HG02852 (cell line): ENCODE measurements at regions not wholly inside any gene's neighbourhood (a gene's known extent, or its start where the extent isn't known, plus 50 kb on each side); places are given as distances from the start of the nearest gene placed in this dataset.

Source experiments
- ATAC-seq: cut with Tn5 transposase; IDR thresholded peaks from one replicate; pipeline ENCODE4 v1.9.1; 2021; ENCODE audit warnings: mild to moderate bottlenecking, moderate library complexity; ENCODE audit not compliant: unreplicated experiment

GRCh38 chr3:104519468-104520227, 847.1 kb upstream of the ALCAM start:
- no peak for ATAC-seq

GRCh38 chr3:104520228-104520655, 846.5 kb upstream of the ALCAM start:
- peak; percentile 52 for ATAC-seq

GRCh38 chr3:104521606-104522336, 844.9 kb upstream of the ALCAM start:
- ATAC-seq = peak; percentile 47

- ATAC-seq = peak; percentile 23
Observed at GRCh38 chr3:104523136-104523535, 843.6 kb upstream of the ALCAM start.

- peak; percentile 86 for ATAC-seq
Observed at GRCh38 chr3:104526901-104527401, 839.8 kb upstream of the ALCAM start.

- ATAC-seq = no peak
Observed at GRCh38 chr3:104530934-104531333, 835.8 kb upstream of the ALCAM start.

- no peak for ATAC-seq
Observed at GRCh38 chr3:104536715-104537114, 830.0 kb upstream of the ALCAM start.

- no peak for ATAC-seq
Observed at GRCh38 chr3:104537323-104537722, 829.4 kb upstream of the ALCAM start.

- no peak for ATAC-seq
Observed at GRCh38 chr3:104546301-104546700, 820.4 kb upstream of the ALCAM start.

GRCh38 chr3:104547031-104547430, 819.7 kb upstream of the ALCAM start:
- no peak for ATAC-seq

- ATAC-seq = no peak
Observed at GRCh38 chr3:104548401-104548800, 818.3 kb upstream of the ALCAM start.

- no peak for ATAC-seq
Observed at GRCh38 chr3:104549099-104549714, 817.5 kb upstream of the ALCAM start.

- no peak for ATAC-seq
Observed at GRCh38 chr3:104553121-104553520, 813.6 kb upstream of the ALCAM start.

GRCh38 chr3:104554425-104554824, 812.3 kb upstream of the ALCAM start:
- ATAC-seq = no peak

GRCh38 chr3:104555728-104556127, 811.0 kb upstream of the ALCAM start:
- ATAC-seq = no peak

- no peak for ATAC-seq
Observed at GRCh38 chr3:104556372-104557078, 810.2 kb upstream of the ALCAM start.

GRCh38 chr3:104561324-104561723, 805.4 kb upstream of the ALCAM start:
- peak; percentile 61 for ATAC-seq

GRCh38 chr3:104564045-104564643, 802.6 kb upstream of the ALCAM start:
- no peak for ATAC-seq

- no peak for ATAC-seq
Observed at GRCh38 chr3:104566054-104566453, 800.7 kb upstream of the ALCAM start.

GRCh38 chr3:104575634-104576033, 791.1 kb upstream of the ALCAM start:
- no peak for ATAC-seq

GRCh38 chr3:104578558-104578957, 788.2 kb upstream of the ALCAM start:
- ATAC-seq = no peak
